GM12878 (cell line): ENCODE measurements at regions not wholly inside any gene's neighbourhood (a gene's known extent, or its start where the extent isn't known, plus 50 kb on each side); places are given as distances from the start of the nearest gene placed in this dataset.

Source experiments
- ATAC-seq: fragments of 200-7000 bp; cut with Tn5 transposase; 3 replicates; pipeline ENCODE4 v1.9.1; 2020; ENCODE audit warnings: mild to moderate bottlenecking, moderate library complexity
- BruUV-seq: library from RNA; stranded (reverse); fragments of 400-500 nt; replicated peaks from 2 replicates; lab custom pipeline; 2021; lab: Mats Ljungman, UMichigan
- CTCF ChIA-PET: fragments of 300-600 bp; sonication (Branson Sonifier 250); formaldehyde crosslinking; extraction: SDS; loops from one replicate; lab custom pipeline; 2021; ENCODE audit warnings: inconsistent platforms; lab: Yijun Ruan, JAX
- POLR2A ChIA-PET: fragments of 350-600 bp; formaldehyde crosslinking; extraction: SDS; loops from one replicate; lab custom pipeline; 2021; ENCODE audit warnings: inconsistent platforms; lab: Charles Lee
- RAD21 ChIA-PET: fragments of 300-600 bp; sonication (Branson Sonifier 250); formaldehyde crosslinking; loops from one replicate; lab custom pipeline; 2023; ENCODE audit warnings: antibody characterized with exemption; ENCODE audit not compliant: unreplicated experiment; lab: Charles Lee
- SMC1A ChIA-PET: fragments of 300-600 bp; sonication (Branson Sonifier 250); formaldehyde crosslinking; loops from one replicate; lab custom pipeline; 2023; ENCODE audit not compliant: unreplicated experiment, uncharacterized antibody; lab: Charles Lee
- DNase-seq: peaks from one replicate; pipeline ENCODE4 v3.0.0-alpha.2; 2011; ENCODE audit warnings: low read depth, low spot score
- FAIRE-seq: peaks from 3 replicates; lab custom pipeline; 2011; peaks lifted over from hg19 to GRCh38; lab: Jason Lieb, UNC
- H2AFZ ChIP-seq: 2 replicates; pipeline ENCODE4 v1.6.0; 2011; ENCODE audit warnings: low read depth, low read length, control low read depth; ENCODE audit not compliant: control insufficient read depth
- H3K27ac ChIP-seq: 2 replicates; pipeline ENCODE4 v1.5.1; 2011; ENCODE audit warnings: control low read depth; ENCODE audit not compliant: control insufficient read depth, insufficient read depth
- H3K27me3 ChIP-seq, 2 experiments: replicated peaks in 1 of 2; 2 replicates each; pipeline versions ENCODE4 v1.6.0 to v1.6.1; 2011; ENCODE audit warnings: low read length in 1 of 2; ENCODE audit not compliant: control insufficient read depth in 2 of 2, insufficient read depth in 2 of 2
- H3K36me3 ChIP-seq, 2 experiments: 2 replicates each; pipeline ENCODE4 v1.5.1; 2011; ENCODE audit warnings: low read length in 1 of 2; ENCODE audit not compliant: control insufficient read depth in 2 of 2, insufficient read depth in 2 of 2
- H3K4me1 ChIP-seq: 2 replicates; pipeline ENCODE4 v1.6.1; 2011; ENCODE audit warnings: mild to moderate bottlenecking, low read length, moderate library complexity, mixed read lengths; ENCODE audit not compliant: control insufficient read depth, insufficient read depth
- H3K4me2 ChIP-seq: 2 replicates; pipeline ENCODE4 v1.6.0; 2011; ENCODE audit warnings: control low read depth; ENCODE audit not compliant: control insufficient read depth, insufficient read depth
- H3K4me3 ChIP-seq: fragments of 200-600 bp; sonication (generic); 2 replicates; pipeline ENCODE4 v1.5.1; 2016
- H3K79me2 ChIP-seq: 2 replicates; pipeline ENCODE4 v1.6.0; 2011; ENCODE audit warnings: low read length; ENCODE audit not compliant: control insufficient read depth, insufficient read depth
- H3K9ac ChIP-seq: 2 replicates; pipeline ENCODE4 v1.8.0; 2011; ENCODE audit warnings: low read length, control low read depth, mixed read lengths; ENCODE audit not compliant: control insufficient read depth, insufficient read depth
- H3K9me3 ChIP-seq: replicated peaks from 3 replicates; pipeline ENCODE4 v1.5.1; 2011; ENCODE audit warnings: mild to moderate bottlenecking, low read length; ENCODE audit not compliant: control insufficient read depth, insufficient read depth
- H4K20me1 ChIP-seq: 2 replicates; pipeline ENCODE4 v1.6.0; 2011; ENCODE audit not compliant: control insufficient read depth, insufficient read depth
- CBX5 ChIP-seq: sonication (generic); IDR thresholded peaks from 2 replicates; pipeline ENCODE4 v1.6.1; 2016; ENCODE audit warnings: low read depth, moderate library complexity, mild to moderate bottlenecking, inconsistent platforms
- RCOR1 ChIP-seq: conservative IDR thresholded peaks from 2 replicates; pipeline ENCODE4 v1.6.1; 2012; ENCODE audit warnings: low read depth, low read length, improper control_type of control experiment
- SIX5 ChIP-seq: IDR thresholded peaks from 2 replicates; pipeline ENCODE4 v1.6.1; 2011; ENCODE audit warnings: mild to moderate bottlenecking, low read depth, low read length, moderate library complexity; ENCODE audit not compliant: severe bottlenecking
- ZNF592 ChIP-seq: fragments of 450-650 bp; IDR thresholded peaks from 2 replicates; pipeline ENCODE4 v1.6.1; 2017; ENCODE audit warnings: mild to moderate bottlenecking, moderate library complexity
- WGBS: methylation state at CpG from one replicate; pipeline ENCODE4 v1.1.6; 2016; ENCODE audit warnings: low lambda C conversion rate; ENCODE audit not compliant: insufficient replicate concordance, insufficient coverage; ENCODE audit errors: missing lambda C conversion rate; 5-methylcytosine and 5-hydroxymethylcytosine counted together
- in situ Hi-C: fragments of 300-500 bp; cut with MboI; formaldehyde crosslinking; loops from 9 replicates; pipeline ENCODE4 v1.14.3; 2018; ENCODE audit warnings: mixed read lengths
- intact Hi-C: fragments of 100-400 bp; cut with micrococcal nuclease; formaldehyde crosslinking; loops from one replicate; pipeline ENCODE4 v1.14.2; 2022; ENCODE audit not compliant: unreplicated experiment

- Histone ChIP-seq H3K9me3 (no peaks in the 10 kb centered on the region), H3K27me3 (no peaks in the 10 kb centered on the region), H3K27ac (no peak overlapping the region), H3K4me1 (no peaks in the 10 kb centered on the region), H3K36me3 (no peaks in the 10 kb centered on the region), H3K4me3 (no peak overlapping the region), H3K9ac (no peak overlapping the region), H2AFZ (no peak overlapping the region), H4K20me1 (no peaks in the 10 kb centered on the region), H3K4me2 (no peak overlapping the region), H3K79me2 (no peaks in the 10 kb centered on the region)
- SMC1A ChIA-PET = no interaction called here
- no TSS peak for BruUV-seq
- CTCF ChIA-PET = no interaction called here
- TF ChIP-seq RCOR1 = no peak
- TF ChIP-seq ZNF592 = no peak
- no peak for TF ChIP-seq SIX5
- intact Hi-C loops (no loop called here), in situ Hi-C loops (no loop called here)
- FAIRE-seq (no peak), ATAC-seq (no peak), DNase-seq (no peak)
- RAD21 ChIA-PET = no interaction called here
- WGBS = 37% methylated on average over 1 of the region's 1 CpG
- POLR2A ChIA-PET = no interaction called here
Measured at GRCh38 chr10:128774979-128775378, 648.8 kb upstream of the MKI67 start.

GRCh38 chr10:128775743-128776142 lies 649.5 kb upstream of the MKI67 start:
- DNase-seq = no peak
- BruUV-seq = no TSS peak
- H3K9me3 ChIP-seq = no peaks in the 10 kb centered on the region
- no peaks in the 10 kb centered on the region for H3K36me3 ChIP-seq
- in situ Hi-C loops (no loop called here), intact Hi-C loops (no loop called here)
- H3K9ac ChIP-seq = no peak overlapping the region
- RAD21 ChIA-PET = no interaction called here
- no peak for TF ChIP-seq CBX5
- TF ChIP-seq, all 136 proteins: peak for 0
- H4K20me1 ChIP-seq = no peaks in the 10 kb centered on the region
- H3K27ac ChIP-seq = no peak overlapping the region
- H3K4me3 ChIP-seq = no peak overlapping the region
- SMC1A ChIA-PET = no interaction called here
- no peaks in the 10 kb centered on the region for H3K79me2 ChIP-seq
- no peak for FAIRE-seq
- H3K4me2 ChIP-seq = no peak overlapping the region
- POLR2A ChIA-PET = no interaction called here
- no peak for ATAC-seq
- CTCF ChIA-PET = no interaction called here
- H3K27me3 ChIP-seq = no peaks in the 10 kb centered on the region
- H3K4me1 ChIP-seq = no peaks in the 10 kb centered on the region
- H2AFZ ChIP-seq = no peak overlapping the region
- WGBS = 38% methylated on average over 10 of the region's 10 CpGs
